ENCODE measurements at regions not wholly inside any gene's neighbourhood (a gene's known extent, or its start where the extent isn't known, plus 50 kb on each side); places are given as distances from the start of the nearest gene placed in this dataset.
"Not testable (repeated sequence)": the region's sequence is repeated elsewhere in the genome, so short reads cannot be mapped to it uniquely, and the experiment has no call there.

DNA sequence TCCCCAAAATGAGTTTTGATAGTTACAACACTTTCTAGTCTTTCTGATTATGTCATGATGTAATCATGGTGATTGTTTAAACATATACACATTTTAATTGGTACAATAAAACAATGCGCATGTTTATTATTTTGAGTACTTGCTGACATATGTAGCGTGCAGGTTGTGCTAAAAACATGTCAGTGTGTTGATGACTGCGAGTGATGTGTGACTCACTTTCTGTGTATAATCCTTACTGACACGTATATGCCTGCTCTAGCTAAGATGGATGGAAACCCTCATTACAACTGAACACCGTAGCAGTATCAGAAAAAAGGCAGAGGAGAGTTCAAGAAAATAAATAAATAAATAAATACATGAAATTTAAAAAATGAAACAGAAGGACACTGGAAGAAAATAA is 1552.4 kb upstream of the FLRT2 start:
- DNase-seq (ENCODE audit: low read depth in 4 of 4, low spot score in 3 of 4): no peak

DNA sequence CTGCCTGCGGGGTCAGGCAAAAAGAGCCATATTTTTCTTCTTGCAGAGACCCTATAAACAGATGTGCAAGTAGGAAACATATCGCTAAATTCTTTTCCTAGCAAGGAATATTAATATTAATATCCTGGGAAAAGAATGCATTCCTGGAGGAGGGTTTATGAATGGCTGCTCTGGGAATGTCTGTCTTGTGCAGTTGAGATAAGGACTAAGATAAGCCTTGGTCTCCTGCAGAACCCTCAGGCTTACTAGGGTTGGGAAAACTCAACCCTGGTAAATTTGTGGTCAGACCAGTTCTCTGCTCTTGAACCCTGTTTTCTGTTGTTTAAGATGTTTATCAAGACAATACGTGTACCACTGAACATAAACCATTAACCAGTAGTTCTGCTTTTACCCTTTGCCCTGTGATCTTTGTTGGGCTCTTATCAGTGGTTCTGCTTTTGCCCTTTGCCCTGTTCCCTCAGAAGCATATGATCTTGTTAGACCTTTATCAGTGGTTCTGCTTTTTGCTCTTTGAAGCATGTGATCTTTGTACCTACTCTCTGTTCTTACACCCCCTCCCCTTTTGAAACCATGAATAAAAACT is 1548.2 kb upstream of the FLRT2 start:
- not testable (repeated sequence) for DNase-seq (ENCODE audit: low read depth in 4 of 4, low spot score in 3 of 4)

DNA sequence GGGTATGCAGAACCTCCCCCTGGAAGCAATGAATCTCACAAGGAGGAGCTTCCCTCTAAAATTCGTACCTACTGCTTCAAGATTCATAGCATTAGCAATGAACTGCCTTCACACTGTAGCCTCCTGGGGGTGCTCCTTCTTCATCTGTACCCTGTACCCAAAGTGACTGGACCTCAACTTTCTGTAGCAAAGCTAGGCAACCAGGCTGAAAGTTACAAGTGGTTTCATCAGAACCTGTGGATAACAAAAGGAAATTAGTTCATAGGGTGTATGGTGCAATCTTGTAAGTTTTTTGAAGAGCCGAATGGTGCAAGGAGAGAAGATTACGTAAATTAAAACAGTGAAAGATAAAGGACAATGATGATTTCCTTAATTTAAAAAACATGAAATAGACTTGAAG is 1541.7 kb upstream of the FLRT2 start:
- no peak for DNase-seq (ENCODE audit: low read depth in 4 of 4, low spot score in 3 of 4)

DNA sequence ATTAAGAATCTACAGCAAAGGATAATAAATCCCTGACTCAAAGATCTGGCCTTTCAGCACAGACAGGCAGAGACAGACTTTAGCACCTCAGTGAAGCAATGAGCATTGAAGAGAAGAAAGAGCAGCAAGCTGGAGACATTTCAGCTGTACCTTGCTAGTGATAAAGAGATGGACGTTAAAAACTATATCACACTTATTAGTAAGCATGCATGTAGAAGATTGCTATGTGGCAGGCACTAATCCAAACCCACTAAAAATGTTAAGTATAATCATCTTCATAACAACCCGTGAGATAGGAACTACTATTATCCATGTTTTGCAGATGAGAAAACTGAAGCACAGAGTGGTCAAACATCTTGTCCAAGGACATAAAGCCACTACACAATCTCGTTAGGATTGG is 1538.3 kb upstream of the FLRT2 start:
- no peak for DNase-seq (ENCODE audit: low read depth in 4 of 4, low spot score in 3 of 4)

DNA sequence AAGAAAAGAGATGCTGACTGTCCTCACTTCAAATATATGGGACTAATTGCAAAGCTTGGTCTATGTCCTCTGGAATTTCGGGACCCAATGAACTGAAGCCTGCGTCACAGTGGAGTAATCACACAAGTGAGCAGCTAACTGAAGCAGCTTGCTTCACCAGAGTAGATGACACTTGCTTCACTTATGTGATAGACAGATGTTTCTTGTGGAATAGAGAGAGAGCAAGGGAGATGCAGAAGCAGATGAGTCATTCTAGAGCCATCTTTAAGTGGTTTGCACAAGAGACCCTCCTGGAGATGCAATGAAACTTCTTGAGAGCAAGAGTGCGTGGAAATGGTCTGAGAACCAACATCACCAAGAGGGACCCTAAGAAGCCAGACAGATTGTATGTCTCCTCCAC is 1537.1 kb upstream of the FLRT2 start:
- no peak for DNase-seq (ENCODE audit: low read depth in 4 of 4, low spot score in 3 of 4)

DNA sequence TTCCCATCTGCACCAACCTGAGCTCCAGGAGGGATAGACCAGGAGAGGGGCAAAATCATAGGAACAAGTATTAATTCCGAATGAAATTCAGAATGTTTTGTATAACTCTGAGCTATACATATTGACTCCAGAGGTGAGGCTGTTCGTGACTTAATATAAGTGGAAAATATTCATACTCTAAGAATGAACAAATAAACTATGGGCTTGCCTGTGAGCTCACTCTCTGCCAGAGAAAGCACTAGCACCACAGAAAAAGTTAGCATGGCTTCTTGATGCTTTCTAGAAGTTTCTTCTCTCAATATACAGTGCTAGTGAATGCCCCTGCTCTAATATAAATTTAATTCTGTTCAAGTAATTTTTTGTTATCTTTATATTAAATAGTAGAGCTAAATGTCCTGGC is 1536.4 kb upstream of the FLRT2 start:
- no peak for DNase-seq (ENCODE audit: low read depth in 4 of 4, low spot score in 3 of 4)

DNA sequence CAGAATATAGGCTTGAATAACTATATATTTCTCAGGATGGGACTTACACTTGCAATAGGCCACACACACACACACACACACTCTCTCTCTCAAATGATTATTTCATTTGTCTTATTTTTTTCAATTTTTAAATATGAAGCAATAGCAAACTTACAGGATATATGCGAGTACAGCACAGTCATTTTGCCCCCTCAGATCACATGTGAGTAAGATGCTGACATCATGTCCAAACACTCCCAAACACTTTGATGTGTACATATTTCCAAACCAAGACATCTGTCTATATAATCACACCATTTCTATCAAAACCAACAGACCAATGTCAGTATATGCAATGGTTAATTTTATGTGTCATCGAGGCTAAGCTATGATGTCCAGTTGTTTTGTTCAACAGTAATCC is 1535.9 kb upstream of the FLRT2 start:
- no peak for DNase-seq (ENCODE audit: low read depth in 4 of 4, low spot score in 3 of 4)

DNA sequence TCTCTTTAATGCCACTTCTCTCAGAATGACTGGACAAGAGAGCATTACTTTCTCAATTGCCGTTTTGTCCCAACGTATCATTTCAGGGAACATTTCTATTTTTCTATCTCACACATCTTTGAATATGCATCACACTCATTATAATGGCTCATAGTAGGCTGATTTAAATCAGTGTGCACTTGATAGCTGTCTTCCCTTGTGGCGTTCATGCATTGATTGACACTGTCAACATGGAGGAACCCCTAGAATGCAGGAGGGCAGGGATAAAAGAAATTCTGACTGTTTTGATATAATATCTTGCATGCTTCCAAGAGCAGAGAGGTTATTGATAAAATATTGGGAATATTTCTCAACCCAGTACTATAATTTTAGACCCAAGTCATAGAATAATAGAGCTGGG is 1528.9 kb upstream of the FLRT2 start:
- no peak for DNase-seq (ENCODE audit: low read depth in 4 of 4, low spot score in 3 of 4)

DNA sequence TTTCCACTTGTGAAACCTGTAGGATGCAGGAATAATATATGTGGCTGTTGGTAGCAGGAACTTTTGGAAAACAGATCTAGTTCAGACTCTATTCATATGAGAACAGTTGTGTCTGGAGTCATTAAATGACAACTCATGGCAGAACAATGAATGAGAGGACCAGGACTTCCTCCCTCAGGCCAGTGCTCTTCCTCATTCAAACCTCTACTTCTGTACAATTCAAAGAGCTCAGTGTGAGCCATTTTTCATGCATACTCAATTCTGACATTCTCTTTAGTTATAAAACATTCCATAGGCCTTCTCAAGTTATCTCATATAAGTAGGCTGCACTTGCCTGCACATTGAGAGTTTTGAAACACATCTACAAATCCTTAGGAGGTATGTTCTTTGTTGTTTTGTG is 1526.6 kb upstream of the FLRT2 start:
- no peak for DNase-seq (ENCODE audit: low read depth in 4 of 4, low spot score in 3 of 4)

DNA sequence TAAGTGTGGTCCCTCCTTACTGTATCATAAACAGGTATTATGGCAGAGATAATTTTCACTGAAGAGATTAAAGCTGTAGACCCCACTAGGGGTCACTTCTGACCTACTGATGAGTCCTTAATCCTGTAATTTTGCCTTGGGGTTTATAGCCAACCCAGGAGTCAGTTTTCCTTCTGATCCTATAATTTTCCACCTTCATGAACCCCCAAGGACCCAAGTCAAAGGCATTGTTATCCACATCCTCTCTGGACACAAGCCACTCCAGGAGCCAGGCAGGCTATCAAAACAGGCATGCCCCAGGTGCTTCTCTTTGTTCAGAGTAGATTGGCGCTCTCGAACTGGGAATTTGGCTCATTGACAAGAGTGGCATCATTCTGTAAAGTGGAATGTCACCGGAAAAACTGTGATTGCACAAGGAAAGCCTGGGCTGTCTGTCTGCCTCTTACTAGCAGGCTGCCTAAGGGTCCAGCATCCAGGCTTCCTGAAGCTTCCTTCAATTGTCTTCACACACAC is 1523.2 kb upstream of the FLRT2 start:
- DNase-seq (ENCODE audit: low read depth in 4 of 4, low spot score in 3 of 4): peak in 3 of 4 donors; percentile 6 to 10 (median 7)

DNA sequence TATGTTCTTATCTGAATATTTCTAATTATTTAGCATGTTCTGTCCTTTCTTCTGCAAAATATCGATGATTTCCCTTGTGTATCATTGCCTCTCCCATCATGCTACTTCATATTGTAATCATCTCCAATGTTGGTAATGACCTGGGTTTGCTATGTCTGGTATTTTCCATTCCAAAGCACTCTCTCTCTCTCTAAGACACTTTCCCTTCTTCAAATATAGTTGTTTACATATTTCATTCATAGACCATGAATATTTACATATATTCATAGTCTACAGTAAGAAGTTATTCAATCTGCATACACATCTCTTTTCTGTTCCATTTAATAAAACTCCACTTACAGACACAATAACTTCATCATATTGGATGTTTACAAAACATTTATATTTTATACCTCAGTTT is 1516.5 kb upstream of the FLRT2 start:
- DNase-seq (ENCODE audit: low read depth in 4 of 4, low spot score in 3 of 4): no peak

DNA sequence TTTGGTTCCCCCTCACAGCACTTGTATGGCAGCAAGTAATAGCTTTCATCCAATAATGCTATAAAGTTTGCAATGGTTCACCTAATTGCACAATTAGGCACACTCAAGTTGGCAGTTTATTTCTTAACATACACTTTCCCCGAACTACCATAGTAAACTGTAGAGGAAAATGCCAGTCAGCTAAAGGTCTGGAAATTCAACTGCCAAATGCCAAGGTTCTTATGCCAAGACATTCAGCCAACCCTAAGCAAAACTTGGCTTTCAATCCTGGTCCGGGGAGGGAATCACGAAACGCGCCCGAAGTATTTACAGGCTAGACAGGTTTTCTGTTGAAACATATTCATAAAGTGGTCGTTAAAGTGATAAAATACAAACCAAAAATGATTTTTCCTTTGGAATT is 1512.4 kb upstream of the FLRT2 start:
- no peak for DNase-seq (ENCODE audit: low read depth in 4 of 4, low spot score in 3 of 4)

DNA sequence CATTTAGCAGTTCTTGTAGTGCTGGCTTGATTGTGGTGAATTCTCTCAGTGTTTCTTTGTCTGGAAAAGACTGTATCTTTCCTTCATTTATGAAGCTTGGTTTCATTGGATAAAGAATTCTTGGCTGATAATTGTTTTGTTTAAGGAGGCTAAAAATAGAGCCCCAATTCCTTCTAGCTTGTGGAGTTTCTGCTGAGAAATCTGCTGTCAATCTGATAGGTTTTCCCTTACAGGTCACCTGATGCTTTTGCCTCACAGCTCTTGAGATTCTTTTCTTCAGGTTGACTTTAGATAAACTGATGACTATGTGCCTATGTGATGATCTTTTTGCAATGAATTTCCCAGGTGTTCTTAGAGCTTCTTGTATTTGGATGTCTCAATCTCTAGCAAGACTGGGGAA is 1508.5 kb upstream of the FLRT2 start:
- DNase-seq (ENCODE audit: low read depth in 4 of 4, low spot score in 3 of 4): no peak

DNA sequence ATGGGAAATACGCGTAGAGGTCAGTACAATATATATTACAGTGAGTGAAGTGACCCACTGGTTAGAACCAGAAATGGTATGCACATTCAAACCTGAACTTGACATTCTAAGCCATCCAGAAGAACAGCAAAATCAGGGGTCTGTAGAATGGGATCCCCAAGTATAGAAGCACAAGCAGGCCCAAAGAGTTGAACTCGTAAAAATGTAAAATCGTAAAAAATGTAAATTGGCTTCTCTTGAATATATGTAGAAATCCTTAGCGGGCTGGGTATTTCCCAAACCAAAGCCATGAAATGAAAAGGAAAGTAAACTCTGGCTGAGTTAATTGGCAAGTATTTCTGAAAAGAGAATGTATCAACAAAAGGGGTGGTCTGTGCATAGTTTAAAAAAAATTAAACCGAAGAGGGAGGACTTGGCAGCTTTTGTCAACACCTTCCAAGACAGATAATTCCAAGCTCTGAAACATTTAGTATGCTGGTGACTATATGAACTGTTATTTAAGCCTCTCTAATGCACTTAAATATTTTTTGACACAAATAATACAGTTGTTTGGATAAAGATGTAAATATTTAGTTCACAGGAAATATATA is 1505.6 kb upstream of the FLRT2 start:
- DNase-seq (ENCODE audit: low read depth in 4 of 4, low spot score in 3 of 4): no peak

DNA sequence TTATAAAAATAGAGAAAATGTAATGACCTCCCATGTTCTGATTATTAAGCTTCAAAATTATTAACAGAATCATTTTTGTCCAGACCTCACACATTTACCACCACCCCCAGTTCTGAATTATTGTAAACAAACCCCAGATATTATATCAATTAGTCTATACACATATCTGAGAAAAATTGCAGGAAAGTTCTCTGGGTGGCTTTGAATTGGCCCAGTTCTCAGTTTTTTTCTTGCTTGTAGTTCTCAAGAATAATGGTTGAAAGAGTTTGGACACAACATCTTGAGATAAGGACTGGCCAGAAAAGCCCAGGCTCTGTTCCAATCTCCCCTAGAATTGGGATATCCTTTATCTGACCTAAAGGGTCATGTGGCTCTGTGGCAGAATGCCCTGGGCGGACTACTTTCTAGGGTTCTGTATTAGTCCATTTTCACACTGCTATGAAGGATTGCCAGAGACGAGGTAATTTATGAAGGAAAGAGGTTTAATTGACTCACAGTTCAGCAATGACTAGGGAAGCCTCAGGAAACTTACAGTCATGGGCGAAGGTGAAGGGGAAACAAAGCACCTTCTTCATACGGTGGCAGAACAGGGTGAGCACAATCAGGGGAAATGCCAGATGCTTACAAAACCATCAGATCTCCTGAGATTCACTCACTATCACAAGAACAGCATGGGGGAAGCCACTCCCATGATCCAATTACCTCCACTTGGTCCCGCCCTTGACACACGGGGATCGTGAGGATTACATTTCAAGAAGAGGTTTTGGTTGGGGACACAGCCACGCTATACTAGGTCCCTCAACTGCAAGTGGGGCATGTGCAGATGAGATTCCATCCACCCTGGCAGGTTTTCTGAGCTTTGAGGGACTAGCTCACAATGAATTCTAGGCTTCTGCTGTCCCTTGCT is 1504.6 kb upstream of the FLRT2 start:
- DNase-seq (ENCODE audit: low read depth in 4 of 4, low spot score in 3 of 4): no peak

DNA sequence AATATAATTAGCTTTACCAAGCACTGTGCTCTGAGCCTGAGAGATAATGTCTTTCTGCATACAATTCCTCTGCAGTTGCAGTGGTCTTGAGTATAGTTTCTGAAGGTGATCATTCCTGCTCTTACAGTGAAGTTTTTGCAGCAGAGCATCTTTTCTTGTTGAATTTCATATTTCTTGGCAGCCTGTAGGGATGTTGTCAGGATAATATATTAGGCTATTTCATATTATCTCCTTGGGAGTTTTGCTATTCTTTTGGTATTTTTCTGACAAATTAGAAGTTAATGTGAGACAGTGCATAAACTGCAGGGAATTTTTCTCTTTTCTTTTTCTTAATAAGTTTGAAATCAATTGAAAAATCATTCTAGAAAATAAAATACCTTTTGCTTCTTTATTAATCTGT is 1502.6 kb upstream of the FLRT2 start:
- no peak for DNase-seq (ENCODE audit: low read depth in 4 of 4, low spot score in 3 of 4)

DNA sequence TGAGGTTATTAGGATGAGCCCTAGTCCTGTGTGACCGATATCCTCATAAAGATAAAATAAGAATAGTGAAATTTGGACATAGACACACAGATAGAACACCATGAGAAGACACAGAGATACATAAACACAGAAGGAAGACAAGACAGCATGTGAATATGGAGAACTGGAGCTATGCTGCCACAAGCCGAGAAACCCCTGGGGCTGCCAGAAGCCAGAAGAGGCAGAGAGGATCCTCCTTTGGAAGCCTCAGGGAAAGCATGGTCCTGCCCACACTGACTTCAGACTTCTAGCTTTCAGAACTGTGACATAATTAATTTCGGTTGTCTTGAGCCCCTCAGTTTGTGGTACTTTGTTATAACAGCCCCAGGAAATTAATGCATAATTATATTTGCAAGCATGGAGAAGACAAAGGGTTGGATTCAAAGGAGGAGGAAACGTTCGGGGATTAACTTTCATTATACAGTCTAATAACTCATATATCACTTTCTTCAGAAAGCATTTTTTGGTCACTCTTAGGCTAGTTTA is 1501.8 kb upstream of the FLRT2 start:
- DNase-seq (ENCODE audit: low read depth in 4 of 4, low spot score in 3 of 4): no peak

DNA sequence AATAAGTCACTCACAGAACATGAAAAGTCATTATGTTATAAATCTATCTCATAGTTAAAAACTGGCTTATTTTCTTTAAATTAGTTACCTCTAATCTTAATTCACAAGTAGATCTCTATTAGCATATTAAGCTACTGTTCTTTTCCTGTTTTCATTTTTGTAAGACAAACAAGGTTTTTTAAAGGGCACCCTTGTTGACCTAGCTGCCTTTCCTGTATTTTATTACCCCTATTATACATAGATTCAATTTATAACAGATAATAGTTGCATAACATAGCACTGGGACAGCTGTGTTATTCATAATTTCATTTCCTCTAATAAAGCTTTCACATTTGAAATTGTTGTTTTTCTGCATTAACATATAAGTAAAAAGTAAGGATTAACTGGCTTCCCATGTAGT is 1500.7 kb upstream of the FLRT2 start:
- DNase-seq (ENCODE audit: low read depth in 4 of 4, low spot score in 3 of 4): no peak

DNA sequence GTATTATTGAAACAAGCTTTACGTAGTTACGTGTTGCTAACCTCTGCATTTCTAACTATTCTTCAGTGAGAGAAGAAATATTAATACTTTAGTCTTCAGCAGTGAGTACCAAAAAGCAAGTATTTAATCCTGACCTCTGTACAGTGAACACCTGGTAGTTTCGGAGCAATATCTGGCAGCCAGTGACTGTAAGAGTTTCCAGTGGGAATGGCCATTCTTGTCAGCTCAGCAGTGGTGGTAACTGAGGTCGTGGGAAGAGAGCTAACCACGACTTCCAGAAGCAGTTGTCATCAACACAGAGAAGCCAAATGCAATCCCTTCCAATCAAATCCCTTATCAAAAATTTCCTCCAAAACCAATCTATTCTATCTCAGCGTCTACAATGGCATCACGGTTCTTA is 1500.2 kb upstream of the FLRT2 start:
- no peak for DNase-seq (ENCODE audit: low read depth in 4 of 4, low spot score in 3 of 4)

DNA sequence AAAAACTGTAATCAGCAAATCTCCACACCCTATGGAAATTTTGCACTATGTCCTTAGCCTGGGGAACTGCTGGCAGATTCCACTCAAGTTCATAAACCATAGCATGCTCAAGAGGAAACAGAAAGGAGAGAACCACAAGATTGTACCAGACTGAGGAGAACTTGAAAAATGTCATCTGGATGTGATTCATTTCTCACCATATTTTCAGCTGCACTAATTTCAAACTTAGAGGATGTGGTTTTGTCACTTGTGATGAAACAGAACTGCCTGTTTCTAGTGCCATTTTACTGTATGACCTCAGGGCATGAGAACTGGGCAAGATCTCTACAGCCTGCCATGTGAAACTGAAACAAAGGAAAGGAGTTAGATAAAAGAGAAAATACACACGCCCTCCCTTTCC is 1493.1 kb upstream of the FLRT2 start:
- no peak for DNase-seq (ENCODE audit: low read depth in 4 of 4, low spot score in 3 of 4)

DNA sequence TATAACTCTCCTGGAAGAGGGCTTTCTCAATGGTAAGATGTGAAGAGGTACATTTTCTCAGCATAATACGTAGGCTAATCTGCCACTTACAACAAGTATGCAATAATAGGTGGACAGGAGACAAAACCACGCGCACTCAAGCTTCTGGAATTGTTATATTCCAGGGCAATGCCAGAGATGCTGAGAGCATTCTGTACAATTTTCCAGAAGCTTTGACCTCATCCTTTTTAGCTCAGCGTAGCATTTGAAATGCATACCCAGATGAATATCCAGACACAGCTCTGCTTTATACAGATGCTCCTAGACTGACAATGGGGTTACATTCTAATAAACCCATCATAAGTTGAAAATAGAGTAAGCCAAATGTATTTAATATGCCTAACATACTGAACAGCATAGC is 1492.4 kb upstream of the FLRT2 start:
- DNase-seq (ENCODE audit: low read depth in 4 of 4, low spot score in 3 of 4): no peak

DNA sequence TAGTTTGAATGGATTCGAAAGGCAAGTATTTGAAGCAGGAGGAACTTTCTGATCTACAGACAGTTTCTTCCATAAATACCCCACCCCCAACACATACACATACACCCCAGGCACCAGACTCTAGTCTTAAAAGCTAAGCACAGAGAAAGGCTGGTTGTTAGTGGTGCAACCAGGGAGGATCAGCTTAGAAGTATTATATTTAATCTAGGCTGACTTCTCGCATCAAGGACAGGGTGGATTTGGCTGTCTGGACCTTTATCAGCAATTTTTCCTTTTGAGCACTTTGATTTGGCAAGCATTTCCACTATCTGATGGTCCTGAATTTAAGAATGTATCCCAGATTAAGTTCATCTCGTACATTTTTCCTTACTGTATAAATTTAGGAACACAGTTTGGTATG is 1489.8 kb upstream of the FLRT2 start:
- no peak for DNase-seq (ENCODE audit: low read depth in 4 of 4, low spot score in 3 of 4)
